H1 (cell line): ENCODE measurements at regions not wholly inside any gene's neighbourhood (a gene's known extent, or its start where the extent isn't known, plus 50 kb on each side); places are given as distances from the start of the nearest gene placed in this dataset.

Experiments
- BACH1 ChIP-seq: IDR thresholded peaks from 2 replicates; pipeline ENCODE4 v1.6.1; 2012; ENCODE audit warnings: low read length, improper control_type of control experiment
- BCL11A ChIP-seq, 2 experiments: IDR thresholded peaks; one replicate each; pipeline ENCODE4 v1.6.1; 2011; ENCODE audit warnings: low read depth in 2 of 2, low read length in 2 of 2, mild to moderate bottlenecking in 2 of 2
- CBX5 ChIP-seq: fragments of 300-800, 300-1000 bp; sonication (generic); IDR thresholded peaks from 2 replicates; pipeline ENCODE4 v1.7.1; 2016; ENCODE audit warnings: antibody characterized with exemption, low read length, low read depth
- CHD7 ChIP-seq: fragments of 300-600 bp; sonication (generic); IDR thresholded peaks from 2 replicates; pipeline ENCODE4 v1.7.1; 2012; ENCODE audit warnings: low read length, moderate library complexity, mild to moderate bottlenecking, inconsistent platforms; ENCODE audit not compliant: insufficient replicate concordance
- EP300 ChIP-seq, 2 experiments: IDR thresholded peaks; 1 replicate in 1 of 2; 2 replicates in 1 of 2; pipeline ENCODE4 v1.6.1; 2011 to 2012; ENCODE audit warnings: low read depth in 2 of 2, low read length in 2 of 2, mild to moderate bottlenecking in 2 of 2, borderline replicate concordance in 1 of 2, inconsistent platforms in 1 of 2, moderate library complexity in 1 of 2
- HDAC2 ChIP-seq, 2 experiments: fragments of 300-600 bp in 1 of 2; sonication (generic) in 1 of 2; IDR thresholded peaks; 2 replicates each; pipeline ENCODE4 v1.6.1; 2011 to 2012; ENCODE audit warnings: low read depth in 2 of 2, low read length in 2 of 2, mild to moderate bottlenecking in 2 of 2, moderate library complexity in 2 of 2, borderline replicate concordance in 1 of 2, inconsistent platforms in 1 of 2
- PHF8 ChIP-seq: fragments of 200-600 bp; sonication (generic); conservative IDR thresholded peaks from 2 replicates; pipeline ENCODE4 v1.7.1; 2012; ENCODE audit warnings: low read depth, mild to moderate bottlenecking, inconsistent platforms, low read length, moderate library complexity
- POLR2A ChIP-seq, 2 experiments: IDR thresholded peaks; 1 replicate in 1 of 2; 2 replicates in 1 of 2; pipeline ENCODE4 v1.6.1; 2011; ENCODE audit warnings: low read depth in 2 of 2, low read length in 2 of 2, mild to moderate bottlenecking in 2 of 2; ENCODE audit errors: control extremely low read depth in 1 of 2
- POLR2AphosphoS5 ChIP-seq: IDR thresholded peaks from 2 replicates; pipeline ENCODE4 v1.6.1; 2011; ENCODE audit warnings: low read depth, low read length
- SIX5 ChIP-seq: IDR thresholded peaks from 2 replicates; pipeline ENCODE4 v1.6.1; 2011; ENCODE audit warnings: mild to moderate bottlenecking, low read depth, low read length

DNA sequence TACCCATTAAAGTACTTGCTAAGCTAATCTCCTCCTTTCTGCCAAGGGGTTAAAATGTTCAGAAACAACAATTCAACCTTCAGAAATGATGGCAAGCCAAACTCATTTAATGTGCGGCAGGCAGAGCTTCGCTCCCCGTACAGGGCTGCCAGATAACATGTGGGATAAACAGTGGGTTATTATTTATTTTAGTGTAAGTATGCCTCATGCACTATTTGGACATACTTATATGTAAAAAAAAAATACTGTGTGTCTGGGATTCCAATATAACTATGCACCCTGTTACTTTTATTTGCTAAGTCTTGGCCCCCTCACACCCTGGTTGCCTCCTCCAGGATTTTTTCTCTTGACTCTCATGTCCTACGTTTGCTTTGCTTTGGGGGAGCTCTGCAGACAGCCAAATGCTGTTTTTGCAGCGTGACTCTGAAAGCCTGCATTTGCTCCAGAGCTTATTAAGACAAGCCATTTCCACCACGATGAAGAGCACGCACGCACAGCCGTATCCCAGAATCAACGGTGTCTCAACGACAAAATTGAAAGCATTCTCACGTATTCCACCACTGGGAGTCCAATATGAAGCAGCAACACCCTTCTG lies 86.5 kb upstream of the SHANK2 start (continued):
- TF ChIP-seq CHD7: no peak
- no peak for TF ChIP-seq SIX5
- no peak for TF ChIP-seq POLR2AphosphoS5
- TF ChIP-seq POLR2A (IDR thresholded peaks at IDR 0.05; ENCODE audit: control extremely low read depth in 1 of 2, low read depth in 2 of 2, low read length in 2 of 2): no peak
- no peak for TF ChIP-seq HDAC2 (IDR thresholded peaks at IDR 0.05; ENCODE audit: borderline replicate concordance in 1 of 2, low read depth in 2 of 2, low read length in 2 of 2)
- TF ChIP-seq EP300 (IDR thresholded peaks at IDR 0.05; ENCODE audit: borderline replicate concordance in 1 of 2, low read depth in 2 of 2, low read length in 2 of 2): no peak
- no peak for TF ChIP-seq CBX5
- TF ChIP-seq BACH1: no peak
- no peak for TF ChIP-seq PHF8
- TF ChIP-seq BCL11A (IDR thresholded peaks at IDR 0.05; ENCODE audit: low read depth in 2 of 2, low read length in 2 of 2): no peak
